ENCODE measurements at regions not wholly inside any gene's neighbourhood (a gene's known extent, or its start where the extent isn't known, plus 50 kb on each side); places are given as distances from the start of the nearest gene placed in this dataset.

GRCh38 chr13:104796581-104796980, 1730.4 kb upstream of the SLC10A2 start:
- no peak for TF ChIP-seq EZH2 (IDR thresholded peaks at IDR 0.05; ENCODE audit: insufficient read depth, poor library complexity, severe bottlenecking)
- no peak for TF ChIP-seq EZH2phosphoT487 (IDR thresholded peaks at IDR 0.05; ENCODE audit: insufficient read depth, low read depth)
